Breast epithelium (tissue), 3 donors: ENCODE measurements at regions not wholly inside any gene's neighbourhood (a gene's known extent, or its start where the extent isn't known, plus 50 kb on each side); places are given as distances from the start of the nearest gene placed in this dataset.

Source experiments
- POLR2A ChIP-seq: fragments of 450-650 bp; IDR thresholded peaks from one replicate; pipeline ENCODE4 v1.6.1; 2016; ENCODE audit warnings: antibody characterized with exemption, mild to moderate bottlenecking, moderate library complexity
- TF ChIP-seq, protein P1 (sequence below), 3 donors: fragments of 450-650 bp; IDR thresholded peaks; one replicate each; pipeline ENCODE4 v1.5.1; 2016 to 2017; ENCODE audit warnings: antibody characterized with exemption in 3 of 3, mild to moderate bottlenecking in 3 of 3, moderate library complexity in 3 of 3

DNA sequence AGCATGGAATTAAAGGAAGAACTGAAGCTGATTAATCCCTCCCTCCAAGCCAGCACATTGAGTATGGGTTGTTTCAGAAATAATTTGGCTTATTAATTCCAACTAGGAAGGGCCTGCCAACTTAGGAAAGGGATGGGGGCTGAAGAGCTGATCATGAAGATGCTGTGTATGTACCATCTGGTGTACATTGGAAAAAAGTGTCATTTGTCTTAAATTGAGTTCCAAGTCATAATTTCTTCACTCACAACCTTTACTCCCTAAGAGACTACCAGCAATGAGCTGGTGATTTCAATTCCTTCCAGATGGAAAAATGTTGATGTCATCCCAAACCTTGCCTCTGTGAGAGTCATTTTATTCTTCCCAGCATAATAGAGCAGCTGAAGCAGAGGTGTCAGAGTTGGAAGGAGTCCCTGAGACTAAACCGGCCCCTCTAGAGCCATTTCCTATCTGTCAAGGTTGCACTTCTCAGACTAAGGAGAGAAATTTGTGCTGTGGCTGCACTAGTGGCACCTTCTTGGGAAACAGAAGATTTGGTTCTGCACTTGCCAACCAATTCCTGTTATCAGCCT is 79.4 kb downstream of the GTPBP8 start:
- no peak for TF ChIP-seq POLR2A
- TF ChIP-seq, protein P1, sequence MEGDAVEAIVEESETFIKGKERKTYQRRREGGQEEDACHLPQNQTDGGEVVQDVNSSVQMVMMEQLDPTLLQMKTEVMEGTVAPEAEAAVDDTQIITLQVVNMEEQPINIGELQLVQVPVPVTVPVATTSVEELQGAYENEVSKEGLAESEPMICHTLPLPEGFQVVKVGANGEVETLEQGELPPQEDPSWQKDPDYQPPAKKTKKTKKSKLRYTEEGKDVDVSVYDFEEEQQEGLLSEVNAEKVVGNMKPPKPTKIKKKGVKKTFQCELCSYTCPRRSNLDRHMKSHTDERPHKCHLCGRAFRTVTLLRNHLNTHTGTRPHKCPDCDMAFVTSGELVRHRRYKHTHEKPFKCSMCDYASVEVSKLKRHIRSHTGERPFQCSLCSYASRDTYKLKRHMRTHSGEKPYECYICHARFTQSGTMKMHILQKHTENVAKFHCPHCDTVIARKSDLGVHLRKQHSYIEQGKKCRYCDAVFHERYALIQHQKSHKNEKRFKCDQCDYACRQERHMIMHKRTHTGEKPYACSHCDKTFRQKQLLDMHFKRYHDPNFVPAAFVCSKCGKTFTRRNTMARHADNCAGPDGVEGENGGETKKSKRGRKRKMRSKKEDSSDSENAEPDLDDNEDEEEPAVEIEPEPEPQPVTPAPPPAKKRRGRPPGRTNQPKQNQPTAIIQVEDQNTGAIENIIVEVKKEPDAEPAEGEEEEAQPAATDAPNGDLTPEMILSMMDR (IDR thresholded peaks at IDR 0.05): no peak
